GM21619 (cell line): ENCODE measurements at regions not wholly inside any gene's neighbourhood (a gene's known extent, or its start where the extent isn't known, plus 50 kb on each side); places are given as distances from the start of the nearest gene placed in this dataset.

Experiments
- ATAC-seq: cut with Tn5 transposase; IDR thresholded peaks from one replicate; pipeline ENCODE4 v1.9.1; 2021; ENCODE audit not compliant: unreplicated experiment

GRCh38 chr9:89234205-89235067, 55.8 kb upstream of the SHC3 start:
- peak; percentile 87 for ATAC-seq

- no peak for ATAC-seq
Observed at GRCh38 chr9:89236955-89237573, 58.4 kb upstream of the SHC3 start.

- ATAC-seq, result no peak
Observed at GRCh38 chr9:89238424-89238823, 59.8 kb upstream of the SHC3 start.

GRCh38 chr9:89243296-89244061, 64.9 kb upstream of the SHC3 start:
- no peak for ATAC-seq

DNA sequence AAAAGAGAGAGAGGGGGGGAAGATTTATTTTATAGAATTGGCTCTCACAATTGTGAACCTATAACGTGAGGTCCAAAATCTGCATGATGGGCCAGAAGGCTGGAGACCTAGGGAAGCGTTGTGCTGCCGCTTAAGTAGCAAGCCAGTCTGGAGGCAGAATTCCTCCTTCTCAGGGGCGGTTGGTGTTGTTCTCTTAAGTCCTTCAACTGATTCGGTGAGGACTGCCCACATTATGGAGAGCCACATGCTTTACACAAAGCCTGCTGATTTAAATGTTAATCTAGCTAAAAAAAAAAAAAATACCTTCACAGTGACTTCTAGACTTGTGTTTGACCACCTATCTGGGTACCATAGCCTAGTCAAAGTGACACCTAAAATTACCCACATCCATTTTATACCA, 64.2 kb upstream of the CKS2 start:
- ATAC-seq, result no peak

DNA sequence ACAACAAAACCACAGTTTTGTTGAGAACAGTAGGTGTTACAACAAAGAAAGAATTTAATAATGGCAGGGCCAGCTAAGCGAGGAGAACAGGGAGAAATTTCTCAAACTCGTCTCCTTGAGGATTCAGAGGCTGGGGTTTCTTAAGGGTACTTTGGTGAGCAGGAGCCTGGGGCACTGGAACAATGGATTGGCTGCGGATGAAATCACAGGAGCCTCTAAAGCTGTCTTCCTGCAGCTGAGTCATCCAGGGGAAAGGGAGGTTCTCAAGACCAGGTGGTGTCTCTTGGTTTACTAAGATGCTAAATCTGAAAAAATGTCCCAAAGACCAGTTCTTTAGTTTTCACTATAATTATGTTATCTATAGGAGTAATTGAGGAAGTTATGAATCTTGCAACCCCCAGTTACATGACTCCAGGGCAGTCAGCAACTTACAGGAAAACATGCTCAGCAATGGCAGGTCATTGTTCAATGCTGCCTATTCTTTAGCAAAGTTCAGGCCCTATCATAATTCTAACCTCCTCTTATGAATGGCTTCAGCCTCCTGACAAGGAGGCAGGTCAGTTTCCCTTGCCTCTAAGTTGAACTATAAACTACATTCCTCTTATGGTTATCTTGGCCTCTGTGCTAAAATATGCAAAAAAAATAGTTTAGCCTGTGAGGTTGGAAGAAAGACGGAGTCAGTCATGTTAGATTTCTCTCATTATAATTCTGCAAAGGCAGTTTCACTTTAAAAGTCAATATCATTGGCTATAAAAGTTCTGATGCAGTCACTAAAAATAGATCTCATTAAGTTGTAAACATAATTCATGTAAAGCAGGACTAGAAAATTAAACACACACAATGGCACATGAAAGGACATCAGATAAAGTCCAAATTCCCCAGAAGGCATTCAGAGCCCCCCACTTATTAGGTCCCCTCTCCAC, 63.3 kb upstream of the CKS2 start:
- no peak for ATAC-seq

- no peak for ATAC-seq
Observed at GRCh38 chr9:89249001-89249400, 62.0 kb upstream of the CKS2 start.

- no peak for ATAC-seq
Observed at GRCh38 chr9:89252651-89253267, 58.2 kb upstream of the CKS2 start.

DNA sequence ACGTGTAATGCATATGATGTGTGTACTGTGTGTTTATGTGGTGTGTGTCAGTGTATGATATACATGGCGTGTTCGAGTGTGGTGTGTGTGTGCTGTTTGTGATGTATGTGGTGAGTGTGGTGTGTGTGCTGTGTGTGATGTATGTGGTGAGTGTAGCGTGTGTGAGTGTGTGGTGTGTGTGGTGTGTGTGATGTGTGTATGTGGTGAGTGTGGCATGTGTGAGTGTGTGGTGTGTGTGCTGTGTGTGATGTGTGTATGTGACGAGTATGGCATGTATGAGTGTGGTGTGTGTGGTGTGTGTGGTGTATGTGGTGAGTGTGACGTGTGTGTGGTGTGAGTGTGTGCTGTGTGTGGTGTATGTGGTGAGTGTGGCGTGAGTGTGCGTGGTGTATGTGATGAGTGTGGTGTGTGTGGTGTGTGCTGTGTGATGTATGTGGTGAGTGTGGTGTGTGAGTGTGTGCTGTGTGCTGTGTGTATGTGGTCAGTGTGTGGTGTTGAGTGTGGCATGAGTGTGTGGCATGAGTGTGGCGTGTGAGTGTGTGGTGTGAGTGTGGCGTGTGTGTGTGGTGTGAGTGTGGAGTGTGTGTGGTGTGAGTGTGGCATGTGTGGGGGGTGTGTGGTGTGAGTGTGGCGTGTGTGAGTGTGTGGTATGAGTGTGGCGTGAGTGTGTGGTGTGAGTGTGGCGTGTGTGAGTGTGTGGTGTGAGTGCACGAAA, 56.8 kb upstream of the CKS2 start:
- ATAC-seq, result no peak

GRCh38 chr9:89254773-89255125, 56.2 kb upstream of the CKS2 start:
- ATAC-seq, result no peak

DNA sequence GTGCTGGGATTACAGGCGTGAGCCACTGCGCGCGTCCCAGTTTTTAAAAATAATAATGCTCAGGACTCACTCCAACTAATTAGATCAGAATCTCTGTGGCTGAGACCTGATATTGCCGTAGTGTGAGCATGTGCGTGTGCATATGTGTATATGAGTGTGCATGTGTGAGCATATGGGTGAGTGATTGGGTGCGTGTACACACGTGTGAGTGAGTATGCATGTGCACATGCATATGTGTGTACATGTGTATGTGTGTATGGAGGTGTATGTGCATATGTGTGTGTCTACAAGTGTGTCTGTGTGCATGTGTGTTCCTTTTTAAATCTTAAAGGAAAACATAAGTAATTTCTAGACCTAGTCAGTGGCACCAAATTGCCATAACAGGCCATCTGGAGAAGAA, 54.8 kb upstream of the CKS2 start:
- ATAC-seq, result no peak

DNA sequence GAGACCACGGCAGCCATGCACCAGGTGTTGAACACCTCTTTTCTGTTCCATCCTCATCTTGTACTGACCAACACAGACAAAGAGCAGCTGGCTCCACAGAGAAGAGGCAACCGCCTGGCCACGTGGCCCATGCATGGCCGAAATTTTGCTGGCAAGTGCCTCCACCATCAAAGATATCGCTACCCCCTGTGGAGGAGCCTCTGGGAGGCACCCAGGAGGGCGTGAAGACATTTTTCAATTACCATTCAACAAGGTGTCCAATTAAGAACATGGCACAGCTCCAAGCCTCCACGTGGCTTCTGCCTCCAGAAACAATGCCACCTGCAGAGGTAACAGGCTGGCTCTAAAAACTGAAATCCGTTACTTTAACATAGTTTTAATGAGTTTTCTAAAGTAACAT, 54.4 kb upstream of the CKS2 start:
- ATAC-seq, result no peak

DNA sequence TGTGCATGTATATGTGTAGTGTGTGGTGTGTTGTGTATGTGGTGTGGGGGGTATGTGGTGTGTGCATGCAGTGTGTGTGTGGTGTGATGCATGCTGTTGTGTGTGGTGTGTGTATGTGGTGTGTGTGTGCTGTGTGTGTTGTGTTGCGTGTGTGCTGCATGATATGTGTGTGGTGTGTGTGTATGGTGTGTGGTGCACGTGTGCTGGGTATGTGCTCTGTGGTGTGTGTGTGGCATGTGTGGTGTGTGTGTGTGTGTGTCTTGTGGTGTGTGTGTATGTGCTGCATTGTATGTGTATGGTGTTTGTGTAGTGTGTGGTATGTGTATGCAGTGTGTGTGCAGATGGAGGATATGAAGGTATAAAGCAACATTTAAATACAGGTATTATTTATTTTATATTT, 50.5 kb upstream of the CKS2 start:
- no peak for ATAC-seq
